ENCODE measurements at regions not wholly inside any gene's neighbourhood (a gene's known extent, or its start where the extent isn't known, plus 50 kb on each side); places are given as distances from the start of the nearest gene placed in this dataset.

DNA sequence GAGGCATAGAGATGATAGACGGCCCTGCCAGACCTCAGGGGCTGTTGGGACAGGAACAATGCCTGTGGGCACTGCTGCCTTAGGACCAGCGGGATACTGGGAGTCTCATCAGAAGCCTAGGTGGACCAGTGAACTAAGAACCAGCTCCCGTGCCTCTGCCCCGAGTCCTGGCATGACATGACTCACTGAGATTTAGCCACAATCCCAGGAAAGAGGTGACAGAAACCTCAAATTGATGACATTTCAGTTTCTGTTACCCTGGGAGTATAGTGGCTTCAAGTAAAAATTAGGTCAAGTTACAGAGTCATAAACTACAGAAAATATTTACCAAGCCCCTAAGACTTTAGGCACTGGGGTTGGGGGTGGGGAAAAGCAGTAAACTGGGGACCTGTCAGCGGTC, 74.6 kb upstream of the GADD45A start:
- intact Hi-C loops (cut with micrococcal nuclease; ENCODE audit: unreplicated experiment): no loop called here
- no TSS peak for BruUV-seq (replicated peaks)
- Histone ChIP-seq H3K27me3 (ENCODE audit: control insufficient read depth, insufficient read depth, low read length) (no peaks in the 10 kb centered on the region), H3K4me1 (ENCODE audit: control insufficient read depth, insufficient read depth, low read length) (peaks cover 13% of the 10 kb centered on the region), H3K9me3 (ENCODE audit: control insufficient read depth, insufficient read depth, low read depth, low read length) (no peaks in the 10 kb centered on the region), H3K27ac (ENCODE audit: low read length) (peak overlapping the region; percentile 62; the same call in 1 of the 2 replicates), H3K36me3 (ENCODE audit: control insufficient read depth, insufficient read depth, low read length) (no peaks in the 10 kb centered on the region), H3K4me3 (ENCODE audit: low read depth in 2 of 2, low read length in 2 of 2) (no peak overlapping the region)
- in situ Hi-C loops (cut with HindIII; ENCODE audit: low pct_unique_long_range_greater_than_20kb, low sequenced_read_pairs): no loop called here
- ATAC-seq (no peak), DNase-seq (ENCODE audit: low read depth, low spot score) (no peak)
- TF ChIP-seq, protein P1, sequence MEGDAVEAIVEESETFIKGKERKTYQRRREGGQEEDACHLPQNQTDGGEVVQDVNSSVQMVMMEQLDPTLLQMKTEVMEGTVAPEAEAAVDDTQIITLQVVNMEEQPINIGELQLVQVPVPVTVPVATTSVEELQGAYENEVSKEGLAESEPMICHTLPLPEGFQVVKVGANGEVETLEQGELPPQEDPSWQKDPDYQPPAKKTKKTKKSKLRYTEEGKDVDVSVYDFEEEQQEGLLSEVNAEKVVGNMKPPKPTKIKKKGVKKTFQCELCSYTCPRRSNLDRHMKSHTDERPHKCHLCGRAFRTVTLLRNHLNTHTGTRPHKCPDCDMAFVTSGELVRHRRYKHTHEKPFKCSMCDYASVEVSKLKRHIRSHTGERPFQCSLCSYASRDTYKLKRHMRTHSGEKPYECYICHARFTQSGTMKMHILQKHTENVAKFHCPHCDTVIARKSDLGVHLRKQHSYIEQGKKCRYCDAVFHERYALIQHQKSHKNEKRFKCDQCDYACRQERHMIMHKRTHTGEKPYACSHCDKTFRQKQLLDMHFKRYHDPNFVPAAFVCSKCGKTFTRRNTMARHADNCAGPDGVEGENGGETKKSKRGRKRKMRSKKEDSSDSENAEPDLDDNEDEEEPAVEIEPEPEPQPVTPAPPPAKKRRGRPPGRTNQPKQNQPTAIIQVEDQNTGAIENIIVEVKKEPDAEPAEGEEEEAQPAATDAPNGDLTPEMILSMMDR (IDR thresholded peaks at IDR 0.05): no peak
- TF ChIP-seq TCF7L2 (IDR thresholded peaks at IDR 0.05; ENCODE audit: low read depth, low read length) (no peak), REST (IDR thresholded peaks at IDR 0.05; ENCODE audit: insufficient read depth in 1 of 2, low read depth in 2 of 2, low read length in 1 of 2) (no peak), SIN3A (IDR thresholded peaks at IDR 0.05; ENCODE audit: borderline replicate concordance, insufficient read depth, low read depth, low read length) (no peak), POLR2AphosphoS5 (IDR thresholded peaks at IDR 0.05; ENCODE audit: low read depth, low read length) (no peak)
- ChIA-PET CTCF (no interaction called here), POLR2A (no interaction called here)

GRCh38 chr1:67611846-67612245, 73.2 kb upstream of the GADD45A start:
- CTCF ChIA-PET: no interaction called here

More at GRCh38 chr1:67611846-67612245, 73.2 kb upstream of the GADD45A start:
- ATAC-seq (no peak), DNase-seq (ENCODE audit: low read depth, low spot score) (no peak)
- peaks cover 13% of the 10 kb centered on the region for H3K4me1 ChIP-seq (ENCODE audit: control insufficient read depth, insufficient read depth, low read length)
- TF ChIP-seq, protein P1 (IDR thresholded peaks at IDR 0.05): no peak
- no peak for TF ChIP-seq REST (IDR thresholded peaks at IDR 0.05; ENCODE audit: insufficient read depth in 1 of 2, low read depth in 2 of 2, low read length in 1 of 2)
- TF ChIP-seq TCF7L2 (IDR thresholded peaks at IDR 0.05; ENCODE audit: low read depth, low read length): no peak
- TF ChIP-seq POLR2AphosphoS5 (IDR thresholded peaks at IDR 0.05; ENCODE audit: low read depth, low read length): no peak
- no peak for TF ChIP-seq SIN3A (IDR thresholded peaks at IDR 0.05; ENCODE audit: borderline replicate concordance, insufficient read depth, low read depth, low read length)
- H3K27me3 ChIP-seq (ENCODE audit: control insufficient read depth, insufficient read depth, low read length): no peaks in the 10 kb centered on the region
- intact Hi-C loops (cut with micrococcal nuclease; ENCODE audit: unreplicated experiment): no loop called here
- H3K27ac ChIP-seq (ENCODE audit: low read length): peak overlapping the region; percentile 55; the same call in 1 of the 2 replicates
- in situ Hi-C loops (cut with HindIII; ENCODE audit: low pct_unique_long_range_greater_than_20kb, low sequenced_read_pairs): no loop called here
- H3K4me3 ChIP-seq (ENCODE audit: low read depth in 2 of 2, low read length in 2 of 2): no peak overlapping the region
- no peaks in the 10 kb centered on the region for H3K36me3 ChIP-seq (ENCODE audit: control insufficient read depth, insufficient read depth, low read length)
- H3K9me3 ChIP-seq (ENCODE audit: control insufficient read depth, insufficient read depth, low read depth, low read length): no peaks in the 10 kb centered on the region
- no TSS peak for BruUV-seq (replicated peaks)
- POLR2A ChIA-PET: no interaction called here
